HepG2 (cell line): ENCODE measurements at regions not wholly inside any gene's neighbourhood (a gene's known extent, or its start where the extent isn't known, plus 50 kb on each side); places are given as distances from the start of the nearest gene placed in this dataset.

Source experiments
- ATAC-seq: fragments of 200-7000 bp; cut with Tn5 transposase; 3 replicates; pipeline ENCODE4 v1.9.1; 2020; ENCODE audit warnings: mild to moderate bottlenecking, moderate library complexity
- BruUV-seq: library from RNA; stranded (reverse); fragments of 400-500 nt; replicated peaks from 2 replicates; lab custom pipeline; 2021; lab: Mats Ljungman, UMichigan
- CTCF ChIA-PET: fragments of 300-600 bp; formaldehyde crosslinking; extraction: SDS; loops from one replicate; lab custom pipeline; 2021; ENCODE audit warnings: low total read pairs, inconsistent platforms, low intra/inter-chr PET ratio; lab: Yijun Ruan, JAX
- POLR2A ChIA-PET: fragments of 350-600 bp; sonication (Branson Sonifier 250); formaldehyde crosslinking; loops from one replicate; lab custom pipeline; 2020; ENCODE audit warnings: antibody characterized with exemption, inconsistent platforms; lab: Yijun Ruan, JAX
- DNase-seq: peaks from one replicate; pipeline ENCODE4 v3.0.0-alpha.2; 2015; ENCODE audit warnings: low spot score
- FAIRE-seq: peaks from 3 replicates; lab custom pipeline; 2011; peaks lifted over from hg19 to GRCh38; lab: Jason Lieb, UNC
- H2AFZ ChIP-seq: one replicate; pipeline ENCODE4 v1.6.1; 2011; ENCODE audit warnings: low read length, inconsistent platforms
- H3K27ac ChIP-seq: fragments of 300-600 bp; 3 replicates; pipeline ENCODE4 v1.8.0; 2011; ENCODE audit warnings: mixed run types, mild to moderate bottlenecking, mixed read lengths, low read length, inconsistent platforms; ENCODE audit not compliant: insufficient read depth; ENCODE audit errors: extremely low read length
- H3K27me3 ChIP-seq, 2 experiments: fragments of 200-600 bp in 1 of 2; 2 replicates in 1 of 2; 3 replicates in 1 of 2; pipeline versions ENCODE4 v1.6.0 to v1.8.0; 2011; ENCODE audit warnings: low read length in 2 of 2, mild to moderate bottlenecking in 2 of 2, moderate library complexity in 2 of 2, inconsistent platforms in 1 of 2; ENCODE audit not compliant: insufficient read depth in 2 of 2, control insufficient read depth in 1 of 2
- H3K36me3 ChIP-seq, 2 experiments: fragments of 200-600 bp in 1 of 2; replicated peaks in 1 of 2; 2 replicates in 1 of 2; 3 replicates in 1 of 2; pipeline versions ENCODE4 v1.5.1 to v1.8.0; 2011; ENCODE audit warnings: low read length in 2 of 2, inconsistent platforms in 1 of 2; ENCODE audit not compliant: insufficient read depth in 2 of 2, control insufficient read depth in 1 of 2
- H3K4me1 ChIP-seq: 2 replicates; pipeline ENCODE4 v1.5.1; 2012; ENCODE audit warnings: low read length, inconsistent platforms; ENCODE audit not compliant: insufficient read depth
- H3K4me2 ChIP-seq: 2 replicates; pipeline ENCODE4 v1.6.0; 2011; ENCODE audit warnings: low read depth, low read length, inconsistent platforms
- H3K4me3 ChIP-seq, 3 experiments: fragments of 200-600 bp in 1 of 3; sonication (generic), shearing (Covaris generic) in 1 of 3; replicated peaks in 1 of 3; 2 replicates each; pipeline ENCODE4 v1.5.1; 2011 to 2016; ENCODE audit warnings: low read length in 3 of 3, inconsistent platforms in 2 of 3, low read depth in 2 of 3, mild to moderate bottlenecking in 2 of 3, control low read depth in 1 of 3, mixed read lengths in 1 of 3; ENCODE audit not compliant: insufficient read depth in 1 of 3
- H3K79me2 ChIP-seq: one replicate; pipeline ENCODE4 v1.6.1; 2011; ENCODE audit warnings: low read length, inconsistent platforms; ENCODE audit not compliant: insufficient read depth
- H3K9ac ChIP-seq: 2 replicates; pipeline ENCODE4 v1.6.0; 2011; ENCODE audit warnings: mild to moderate bottlenecking, low read depth, low read length, inconsistent platforms; ENCODE audit not compliant: insufficient read depth
- H3K9me3 ChIP-seq: 2 replicates; pipeline ENCODE4 v1.5.1; 2012; ENCODE audit warnings: mild to moderate bottlenecking, low read length
- H4K20me1 ChIP-seq: 2 replicates; pipeline ENCODE4 v1.6.0; 2011; ENCODE audit warnings: inconsistent platforms, mild to moderate bottlenecking, low read length, moderate library complexity; ENCODE audit not compliant: insufficient read depth
- ARID5B ChIP-seq: IDR thresholded peaks from 2 replicates; pipeline ENCODE4 v1.4.0; 2020; ENCODE audit warnings: mild to moderate bottlenecking, missing genetic modification reagents
- KDM6A ChIP-seq: IDR thresholded peaks from 2 replicates; pipeline ENCODE4 v1.6.1; 2016; ENCODE audit warnings: low read depth
- MZF1 ChIP-seq: sonication (generic); formaldehyde crosslinking; IDR thresholded peaks from 2 replicates; pipeline ENCODE4 v1.8.1; 2023; ENCODE audit warnings: mild to moderate bottlenecking, missing genetic modification reagents, borderline replicate concordance
- NFATC3 ChIP-seq: sonication (generic); formaldehyde crosslinking; IDR thresholded peaks from 2 replicates; pipeline ENCODE4 v1.5.1; 2020; ENCODE audit warnings: mild to moderate bottlenecking, missing genetic modification reagents
- REPIN1 ChIP-seq: sonication (generic); formaldehyde crosslinking; IDR thresholded peaks from 2 replicates; pipeline ENCODE4 v1.8.0; 2022; ENCODE audit warnings: missing genetic modification reagents, low read depth, mild to moderate bottlenecking, borderline replicate concordance
- WGBS: methylation state at CpG from one replicate; pipeline ENCODE4 v1.1.6; 2017; ENCODE audit warnings: low lambda C conversion rate; 5-methylcytosine and 5-hydroxymethylcytosine counted together
- in situ Hi-C: cut with HindIII; loops from 2 replicates; pipeline ENCODE4 v1.10.0; 2017; ENCODE audit warnings: low pct_unique_long_range_greater_than_20kb; ENCODE audit not compliant: extremely low pct_ligation_motif_present
- intact Hi-C: fragments of 100-400 bp; cut with micrococcal nuclease; formaldehyde crosslinking; loops from one replicate; pipeline ENCODE4 v1.10.0; 2022; ENCODE audit not compliant: unreplicated experiment
- TF ChIP-seq, protein P1 (sequence below): sonication (generic); formaldehyde crosslinking; IDR thresholded peaks from 2 replicates; pipeline ENCODE4 v1.5.0; 2020; ENCODE audit warnings: missing genetic modification reagents
- TF ChIP-seq, protein P2 (sequence below): sonication (generic); formaldehyde crosslinking; IDR thresholded peaks from 2 replicates; pipeline ENCODE4 v1.5.1; 2020; ENCODE audit warnings: missing genetic modification reagents, mild to moderate bottlenecking, borderline replicate concordance

GRCh38 chr4:100079264-100079663 is 111.0 kb downstream of the DDIT4L start:
- WGBS = 32% methylated on average over 3 of the region's 3 CpGs
- intact Hi-C loops = no loop called here
- no peak for DNase-seq
- Histone ChIP-seq H3K4me1 (no peaks in the 10 kb centered on the region), H3K9me3 (no peaks in the 10 kb centered on the region), H3K79me2 (no peaks in the 10 kb centered on the region), H3K36me3 (no peaks in the 10 kb centered on the region), H3K9ac (no peak overlapping the region), H3K4me3 (no peak overlapping the region), H3K27me3 (no peaks in the 10 kb centered on the region; a peak in 1 of 5 replicates), H3K4me2 (no peak overlapping the region), H4K20me1 (no peaks in the 10 kb centered on the region), H2AFZ (no peak overlapping the region), H3K27ac (no peak overlapping the region)
- no peak for TF ChIP-seq MZF1 (CRISPR knock-in tag)
- no peak for TF ChIP-seq REPIN1 (CRISPR knock-in tag)
- no peak for TF ChIP-seq NFATC3
- TF ChIP-seq, protein P1, sequence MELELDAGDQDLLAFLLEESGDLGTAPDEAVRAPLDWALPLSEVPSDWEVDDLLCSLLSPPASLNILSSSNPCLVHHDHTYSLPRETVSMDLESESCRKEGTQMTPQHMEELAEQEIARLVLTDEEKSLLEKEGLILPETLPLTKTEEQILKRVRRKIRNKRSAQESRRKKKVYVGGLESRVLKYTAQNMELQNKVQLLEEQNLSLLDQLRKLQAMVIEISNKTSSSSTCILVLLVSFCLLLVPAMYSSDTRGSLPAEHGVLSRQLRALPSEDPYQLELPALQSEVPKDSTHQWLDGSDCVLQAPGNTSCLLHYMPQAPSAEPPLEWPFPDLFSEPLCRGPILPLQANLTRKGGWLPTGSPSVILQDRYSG = no peak
- TF ChIP-seq KDM6A (CRISPR knock-in tag) = no peak
- TF ChIP-seq, protein P2, sequence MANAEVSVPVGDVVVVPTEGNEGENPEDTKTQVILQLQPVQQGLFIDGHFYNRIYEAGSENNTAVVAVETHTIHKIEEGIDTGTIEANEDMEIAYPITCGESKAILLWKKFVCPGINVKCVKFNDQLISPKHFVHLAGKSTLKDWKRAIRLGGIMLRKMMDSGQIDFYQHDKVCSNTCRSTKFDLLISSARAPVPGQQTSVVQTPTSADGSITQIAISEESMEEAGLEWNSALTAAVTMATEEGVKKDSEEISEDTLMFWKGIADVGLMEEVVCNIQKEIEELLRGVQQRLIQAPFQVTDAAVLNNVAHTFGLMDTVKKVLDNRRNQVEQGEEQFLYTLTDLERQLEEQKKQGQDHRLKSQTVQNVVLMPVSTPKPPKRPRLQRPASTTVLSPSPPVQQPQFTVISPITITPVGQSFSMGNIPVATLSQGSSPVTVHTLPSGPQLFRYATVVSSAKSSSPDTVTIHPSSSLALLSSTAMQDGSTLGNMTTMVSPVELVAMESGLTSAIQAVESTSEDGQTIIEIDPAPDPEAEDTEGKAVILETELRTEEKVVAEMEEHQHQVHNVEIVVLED = no peak
- TF ChIP-seq ARID5B (CRISPR knock-in tag) = no peak
- BruUV-seq = no TSS peak
- no peak for FAIRE-seq
- CTCF ChIA-PET = no interaction called here
- POLR2A ChIA-PET = no interaction called here
- in situ Hi-C loops = no loop called here
- no peak for ATAC-seq
